Activated naive CD4-positive, alpha-beta T cell treated with anti-CD3 and anti-CD28 coated beads, Interleukin-2, amount 50 U/mL, for 72 hours (primary cell): ENCODE measurements at regions not wholly inside any gene's neighbourhood (a gene's known extent, or its start where the extent isn't known, plus 50 kb on each side); places are given as distances from the start of the nearest gene placed in this dataset.

Source experiments
- ATAC-seq, 2 donors: fragments of 150-1000 bp; cut with Tn5 transposase; 2 replicates each; pipeline ENCODE4 v1.10.0; 2021; ENCODE audit warnings: mild to moderate bottlenecking in 2 of 2, moderate library complexity in 2 of 2
- DNase-seq, 2 donors: peaks; one replicate each; pipeline ENCODE4 v3.0.0; 2021 to 2022; ENCODE audit warnings: low spot score in 2 of 2
- H3K27ac Mint-ChIP-seq, 2 donors: one replicate each; pipeline ENCODE4 v1.8.0; 2022; ENCODE audit warnings: mild to moderate bottlenecking in 2 of 2, mixed read lengths in 2 of 2
- H3K36me3 Mint-ChIP-seq, 2 donors: one replicate each; pipeline ENCODE4 v1.8.0; 2022; ENCODE audit warnings: mixed read lengths in 2 of 2
- H3K9me3 Mint-ChIP-seq, 2 donors: one replicate each; pipeline ENCODE4 v1.8.0; 2022; ENCODE audit warnings: mixed read lengths in 2 of 2

- Mint-ChIP-seq H3K9me3 (peaks cover 11% of the 10 kb centered on the region in 2 donors), H3K36me3 (peaks cover 17 to 22% of the 10 kb centered on the region in 2 donors), H3K27ac (peak overlapping the region; percentile 96)
- ATAC-seq: peak; percentile 77 to 81
- no peak for DNase-seq
Observed at GRCh38 chr11:95698676-95699557, 90.7 kb downstream of the FAM76B start.

- DNase-seq (no peak), ATAC-seq (no peak)
- H3K27ac Mint-ChIP-seq: peak overlapping the region; percentile 96
- H3K9me3 Mint-ChIP-seq: peaks cover 11% of the 10 kb centered on the region in 2 donors
- H3K36me3 Mint-ChIP-seq: peaks cover 17 to 22% of the 10 kb centered on the region in 2 donors
Observed at GRCh38 chr11:95697614-95698408, 91.8 kb downstream of the FAM76B start.

GRCh38 chr11:95695181-95695580, 94.4 kb downstream of the FAM76B start:
- DNase-seq (no peak), ATAC-seq (no peak)
- H3K9me3 Mint-ChIP-seq: peaks cover 11% of the 10 kb centered on the region in 2 donors
- H3K27ac Mint-ChIP-seq: no peak overlapping the region
- peaks cover 17 to 22% of the 10 kb centered on the region in 2 donors for H3K36me3 Mint-ChIP-seq

GRCh38 chr11:95693298-95693697, 96.3 kb downstream of the FAM76B start:
- Mint-ChIP-seq H3K9me3 (peaks cover 11% of the 10 kb centered on the region in 2 donors), H3K36me3 (peaks cover 17 to 22% of the 10 kb centered on the region in 2 donors), H3K27ac (no peak overlapping the region)
- ATAC-seq (no peak), DNase-seq (no peak)

GRCh38 chr11:95692526-95693260, 96.9 kb downstream of the FAM76B start:
- Mint-ChIP-seq H3K27ac (no peak overlapping the region), H3K9me3 (peaks cover 11% of the 10 kb centered on the region in 2 donors), H3K36me3 (peaks cover 13 to 22% of the 10 kb centered on the region in 2 donors)
- ATAC-seq (no peak), DNase-seq (no peak)

GRCh38 chr11:95690100-95690499, 99.5 kb downstream of the FAM76B start:
- ATAC-seq (no peak), DNase-seq (no peak)
- peaks cover 0 to 4% of the 10 kb centered on the region in 2 donors for H3K36me3 Mint-ChIP-seq
- no peak overlapping the region for H3K27ac Mint-ChIP-seq
- H3K9me3 Mint-ChIP-seq: peaks cover 0 to 7% of the 10 kb centered on the region in 2 donors

- no peaks in the 10 kb centered on the region for H3K9me3 Mint-ChIP-seq
- DNase-seq (no peak), ATAC-seq (peak; percentile 80 to 89)
- H3K27ac Mint-ChIP-seq: no peak overlapping the region
- H3K36me3 Mint-ChIP-seq: peaks cover 8 to 18% of the 10 kb centered on the region in 2 donors
Observed at GRCh38 chr11:95688501-95689222, 100.9 kb downstream of the FAM76B start.

GRCh38 chr11:95688015-95688414, 101.6 kb downstream of the FAM76B start:
- no peaks in the 10 kb centered on the region for H3K9me3 Mint-ChIP-seq
- DNase-seq: no peak
- ATAC-seq: peak; percentile 16 to 27
- H3K36me3 Mint-ChIP-seq: peaks cover 8 to 18% of the 10 kb centered on the region in 2 donors
- H3K27ac Mint-ChIP-seq: no peak overlapping the region

- peaks cover 0 to 3% of the 10 kb centered on the region in 2 donors for H3K9me3 Mint-ChIP-seq
- DNase-seq (no peak), ATAC-seq (no peak)
- peaks cover 12 to 24% of the 10 kb centered on the region in 2 donors for H3K36me3 Mint-ChIP-seq
- H3K27ac Mint-ChIP-seq: no peak overlapping the region
Observed at GRCh38 chr11:95686265-95686664, 103.3 kb downstream of the FAM76B start.

- DNase-seq: no peak
Observed at GRCh38 chr11:95684701-95685100, 104.9 kb downstream of the FAM76B start.

GRCh38 chr11:95684170-95684569, 105.4 kb downstream of the FAM76B start:
- peaks cover 12 to 26% of the 10 kb centered on the region in 2 donors for H3K36me3 Mint-ChIP-seq
- no peak for DNase-seq
- peaks cover 0 to 3% of the 10 kb centered on the region in 2 donors for H3K9me3 Mint-ChIP-seq
- peak overlapping the region; percentile 59 to 70 for H3K27ac Mint-ChIP-seq
- ATAC-seq: no peak

More at GRCh38 chr11:95684701-95685100, 104.9 kb downstream of the FAM76B start:
- ATAC-seq: peak; percentile 16 to 19
- Mint-ChIP-seq H3K36me3 (peaks cover 12 to 24% of the 10 kb centered on the region in 2 donors), H3K9me3 (peaks cover 0 to 3% of the 10 kb centered on the region in 2 donors), H3K27ac (peak overlapping the region; percentile 59 to 70)

GRCh38 chr11:95682552-95682951, 107.0 kb downstream of the FAM76B start:
- peaks cover 12 to 33% of the 10 kb centered on the region in 2 donors for H3K36me3 Mint-ChIP-seq
- ATAC-seq (peak; percentile 83 to 89), DNase-seq (peak in 1 of 2 donors; percentile 31)
- peaks cover 0 to 6% of the 10 kb centered on the region in 2 donors for H3K9me3 Mint-ChIP-seq
- peak overlapping the region; percentile 63 to 68 for H3K27ac Mint-ChIP-seq

- Mint-ChIP-seq H3K27ac (peak overlapping the region in 1 of 2 donors; percentile 62), H3K36me3 (peaks cover 12 to 49% of the 10 kb centered on the region in 2 donors), H3K9me3 (peaks cover 0 to 15% of the 10 kb centered on the region in 2 donors)
- DNase-seq: no peak
- peak in 1 of 2 donors; percentile 49 for ATAC-seq
Observed at GRCh38 chr11:95680169-95680929, 109.2 kb downstream of the FAM76B start.

- ATAC-seq (no peak), DNase-seq (no peak)
- H3K9me3 Mint-ChIP-seq: peaks cover 0 to 15% of the 10 kb centered on the region in 2 donors
- peak overlapping the region in 1 of 2 donors; percentile 21 for H3K27ac Mint-ChIP-seq
- H3K36me3 Mint-ChIP-seq: peaks cover 4 to 48% of the 10 kb centered on the region in 2 donors
Observed at GRCh38 chr11:95678988-95679387, 110.6 kb downstream of the FAM76B start.

GRCh38 chr11:95676308-95676707, 113.3 kb downstream of the FAM76B start:
- H3K27ac Mint-ChIP-seq: peak overlapping the region; percentile 17 to 62
- peaks cover 0 to 12% of the 10 kb centered on the region in 2 donors for H3K9me3 Mint-ChIP-seq
- no peak for DNase-seq
- peak in 1 of 2 donors; percentile 19 for ATAC-seq
- H3K36me3 Mint-ChIP-seq: peaks cover 0 to 40% of the 10 kb centered on the region in 2 donors
